DOHH2 (cell line): ENCODE measurements at regions not wholly inside any gene's neighbourhood (a gene's known extent, or its start where the extent isn't known, plus 50 kb on each side); places are given as distances from the start of the nearest gene placed in this dataset.

Experiments
- H3F3A ChIP-seq: fragments of 200-600 bp; sonication (generic), shearing (Covaris generic); 2 replicates; pipeline ENCODE4 v1.6.0; 2016; ENCODE audit warnings: antibody characterized with exemption, mild to moderate bottlenecking; ENCODE audit not compliant: control insufficient read depth, insufficient read depth
- H3K27ac ChIP-seq: fragments of 200-600 bp; sonication (generic); 2 replicates; pipeline ENCODE4 v1.5.1; 2014; ENCODE audit warnings: low read depth, mild to moderate bottlenecking, low read length, moderate library complexity
- H3K27me3 ChIP-seq: fragments of 200-600 bp; sonication (generic); 2 replicates; pipeline ENCODE4 v1.6.1; 2014; ENCODE audit warnings: mild to moderate bottlenecking, low read length, mixed read lengths; ENCODE audit not compliant: control insufficient read depth
- H3K36me3 ChIP-seq: fragments of 200-600 bp; sonication (generic); 2 replicates; pipeline ENCODE4 v1.6.1; 2014; ENCODE audit warnings: mild to moderate bottlenecking, low read length, moderate library complexity, mixed read lengths; ENCODE audit not compliant: control insufficient read depth
- H3K4me1 ChIP-seq: fragments of 200-600 bp; sonication (generic); 2 replicates; pipeline ENCODE4 v1.6.1; 2014; ENCODE audit warnings: mild to moderate bottlenecking, low read length, mixed read lengths; ENCODE audit not compliant: control insufficient read depth
- H3K4me2 ChIP-seq: fragments of 200-600 bp; sonication (generic); 2 replicates; pipeline ENCODE4 v1.6.0; 2014; ENCODE audit warnings: mild to moderate bottlenecking, low read length, moderate library complexity
- H3K4me3 ChIP-seq: fragments of 200-600 bp; sonication (generic); 2 replicates; pipeline ENCODE4 v1.5.1; 2014; ENCODE audit warnings: mild to moderate bottlenecking, low read length, mixed read lengths
- H3K79me2 ChIP-seq: fragments of 200-600 bp; sonication (generic); 2 replicates; pipeline ENCODE4 v1.6.1; 2014; ENCODE audit warnings: mild to moderate bottlenecking, low read length, mixed read lengths; ENCODE audit not compliant: control insufficient read depth
- H3K9me2 ChIP-seq: fragments of 200-600 bp; sonication (generic); replicated peaks from 2 replicates; pipeline ENCODE4 v1.6.1; 2014; ENCODE audit warnings: mild to moderate bottlenecking, low read length, mixed read lengths; ENCODE audit not compliant: control insufficient read depth
- H3K9me3 ChIP-seq: fragments of 200-600 bp; sonication (generic); 2 replicates; pipeline ENCODE4 v1.6.1; 2014; ENCODE audit warnings: antibody characterized with exemption, low read length, mixed read lengths; ENCODE audit not compliant: control insufficient read depth, insufficient read depth
- H4K20me1 ChIP-seq: fragments of 200-600 bp; sonication (generic); 2 replicates; pipeline ENCODE4 v1.6.0; 2014; ENCODE audit warnings: low read depth, mild to moderate bottlenecking, antibody characterized with exemption, low read length, moderate library complexity; ENCODE audit not compliant: control insufficient read depth, insufficient read depth
- EZH2phosphoT487 ChIP-seq: fragments of 200-600 bp; sonication (generic); IDR thresholded peaks from 2 replicates; pipeline ENCODE4 v1.6.1; 2017; ENCODE audit warnings: borderline replicate concordance, mild to moderate bottlenecking, antibody characterized with exemption, low read length, moderate library complexity, mixed read lengths
- TF ChIP-seq, protein P1 (sequence below): fragments of 200-600 bp; sonication (generic); IDR thresholded peaks from one replicate; pipeline ENCODE4 v1.5.1; 2014; ENCODE audit warnings: antibody characterized with exemption, mild to moderate bottlenecking, low read depth, low read length; ENCODE audit not compliant: poor library complexity, severe bottlenecking

DNA sequence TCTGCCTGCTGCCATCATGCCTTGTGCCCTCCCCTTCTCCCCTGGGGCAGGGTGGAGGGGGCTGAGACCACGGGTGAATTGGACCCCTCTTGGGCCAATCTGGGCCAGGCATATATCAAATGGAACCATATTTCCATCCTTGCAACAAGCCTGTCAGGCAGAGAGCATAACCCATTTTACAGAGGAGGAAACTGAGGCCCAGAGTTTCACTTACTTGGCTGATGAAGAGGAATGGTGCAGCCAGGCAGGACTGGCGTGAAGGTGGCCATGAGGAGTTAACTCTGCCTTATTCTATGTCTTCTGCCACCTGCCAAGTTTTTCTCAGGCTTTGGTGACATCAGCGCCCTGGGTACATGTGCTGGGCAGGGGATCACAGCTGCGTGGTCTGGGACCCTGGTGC, 155.5 kb upstream of the PCBD1 start:
- H3K9me2 ChIP-seq = no peaks in the 10 kb centered on the region
- H4K20me1 ChIP-seq = no peaks in the 10 kb centered on the region
- peaks cover 8% of the 10 kb centered on the region; the same call in 1 of the 2 replicates for H3K27me3 ChIP-seq
- no peak overlapping the region for H3K27ac ChIP-seq
- no peaks in the 10 kb centered on the region for H3K4me1 ChIP-seq
- H3K79me2 ChIP-seq = no peaks in the 10 kb centered on the region
- no peak overlapping the region for H3K4me2 ChIP-seq
- no peaks in the 10 kb centered on the region for H3F3A ChIP-seq
- TF ChIP-seq EZH2phosphoT487 = no peak
- TF ChIP-seq, protein P1, sequence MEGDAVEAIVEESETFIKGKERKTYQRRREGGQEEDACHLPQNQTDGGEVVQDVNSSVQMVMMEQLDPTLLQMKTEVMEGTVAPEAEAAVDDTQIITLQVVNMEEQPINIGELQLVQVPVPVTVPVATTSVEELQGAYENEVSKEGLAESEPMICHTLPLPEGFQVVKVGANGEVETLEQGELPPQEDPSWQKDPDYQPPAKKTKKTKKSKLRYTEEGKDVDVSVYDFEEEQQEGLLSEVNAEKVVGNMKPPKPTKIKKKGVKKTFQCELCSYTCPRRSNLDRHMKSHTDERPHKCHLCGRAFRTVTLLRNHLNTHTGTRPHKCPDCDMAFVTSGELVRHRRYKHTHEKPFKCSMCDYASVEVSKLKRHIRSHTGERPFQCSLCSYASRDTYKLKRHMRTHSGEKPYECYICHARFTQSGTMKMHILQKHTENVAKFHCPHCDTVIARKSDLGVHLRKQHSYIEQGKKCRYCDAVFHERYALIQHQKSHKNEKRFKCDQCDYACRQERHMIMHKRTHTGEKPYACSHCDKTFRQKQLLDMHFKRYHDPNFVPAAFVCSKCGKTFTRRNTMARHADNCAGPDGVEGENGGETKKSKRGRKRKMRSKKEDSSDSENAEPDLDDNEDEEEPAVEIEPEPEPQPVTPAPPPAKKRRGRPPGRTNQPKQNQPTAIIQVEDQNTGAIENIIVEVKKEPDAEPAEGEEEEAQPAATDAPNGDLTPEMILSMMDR = no peak
- H3K9me3 ChIP-seq = no peaks in the 10 kb centered on the region
- H3K36me3 ChIP-seq = no peaks in the 10 kb centered on the region
- H3K4me3 ChIP-seq = no peak overlapping the region

DNA sequence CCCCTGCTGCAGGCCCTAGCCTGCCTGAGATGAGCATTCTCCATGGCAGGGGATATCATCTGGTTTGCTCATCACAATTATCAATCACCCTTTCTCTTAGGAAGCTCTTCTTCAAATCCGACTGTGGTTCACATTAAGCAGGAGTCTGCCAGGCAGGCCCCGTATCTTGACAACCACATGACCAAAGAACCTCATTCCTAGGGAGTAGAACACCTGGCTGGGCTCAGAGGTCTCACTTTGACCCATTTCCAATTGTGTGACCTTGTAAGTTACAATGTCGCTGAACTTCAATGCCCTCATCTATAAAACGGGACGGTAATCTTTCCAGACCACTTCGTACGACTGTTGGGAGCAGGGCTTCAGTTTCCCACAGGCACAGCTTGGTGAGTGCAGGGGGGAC, 156.4 kb upstream of the PCBD1 start:
- no peak for TF ChIP-seq EZH2phosphoT487
- TF ChIP-seq, protein P1 = no peak
- no peaks in the 10 kb centered on the region for H3K9me3 ChIP-seq
- no peaks in the 10 kb centered on the region for H3K36me3 ChIP-seq
- no peak overlapping the region for H3K27ac ChIP-seq
- H3F3A ChIP-seq = no peaks in the 10 kb centered on the region
- no peaks in the 10 kb centered on the region for H3K4me1 ChIP-seq
- no peak overlapping the region for H3K4me3 ChIP-seq
- H3K27me3 ChIP-seq = peaks cover 8% of the 10 kb centered on the region; the same call in 1 of the 2 replicates
- H4K20me1 ChIP-seq = no peaks in the 10 kb centered on the region
- H3K79me2 ChIP-seq = no peaks in the 10 kb centered on the region
- H3K9me2 ChIP-seq = no peaks in the 10 kb centered on the region
- no peak overlapping the region for H3K4me2 ChIP-seq

DNA sequence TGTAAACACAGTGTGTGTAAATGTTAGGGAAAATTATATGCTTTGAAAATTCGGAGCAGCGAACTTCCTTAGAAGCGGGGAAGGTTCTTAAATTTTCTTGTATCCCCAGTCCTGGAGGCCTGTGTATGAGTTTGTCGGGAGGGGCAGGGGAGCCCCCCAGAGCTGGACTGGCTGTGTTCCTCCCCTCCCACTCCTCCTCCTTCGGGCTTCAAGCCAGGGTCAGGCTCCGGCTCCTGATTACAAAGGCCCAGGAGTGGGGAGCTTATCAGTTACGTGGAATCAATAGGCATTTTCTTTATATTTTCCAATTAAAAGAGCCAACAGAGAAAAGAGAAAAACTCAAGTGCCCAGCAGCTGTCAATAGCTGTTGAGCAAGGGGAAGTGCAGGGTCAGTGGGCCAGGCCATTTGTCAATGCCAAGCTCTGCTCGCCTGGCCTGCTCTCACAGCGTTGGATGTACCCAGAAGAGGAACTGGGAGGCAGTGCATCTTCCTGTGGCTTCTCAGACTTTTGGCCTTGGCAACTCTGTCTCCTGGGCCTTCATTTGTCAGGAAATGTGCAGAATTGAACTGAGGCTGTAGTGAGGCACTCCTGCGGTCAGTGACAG, 156.9 kb upstream of the PCBD1 start:
- Histone ChIP-seq H3K9me3 (no peaks in the 10 kb centered on the region), H3K36me3 (no peaks in the 10 kb centered on the region), H3K4me1 (no peaks in the 10 kb centered on the region), H4K20me1 (no peaks in the 10 kb centered on the region), H3F3A (no peaks in the 10 kb centered on the region), H3K79me2 (no peaks in the 10 kb centered on the region), H3K4me3 (no peak overlapping the region), H3K27ac (no peak overlapping the region), H3K9me2 (no peaks in the 10 kb centered on the region), H3K27me3 (peaks cover 8% of the 10 kb centered on the region; the same call in 1 of the 2 replicates), H3K4me2 (no peak overlapping the region)
- TF ChIP-seq, protein P1 = no peak
- no peak for TF ChIP-seq EZH2phosphoT487
